ENCODE measurements at regions not wholly inside any gene's neighbourhood (a gene's known extent, or its start where the extent isn't known, plus 50 kb on each side); places are given as distances from the start of the nearest gene placed in this dataset.

GRCh38 chr2:164143183-164143930, 407.5 kb upstream of the FIGN start:
- no peaks in the 10 kb centered on the region for H3K36me3 ChIP-seq
- H3K4me1 ChIP-seq = no peaks in the 10 kb centered on the region
- DNase-seq = no peak
- intact Hi-C loops (cut with DNase I; ENCODE audit: low total_unique reads) = no loop called here
- no peak overlapping the region for H3K4me3 ChIP-seq
- TF ChIP-seq CTCF (IDR thresholded peaks at IDR 0.05) (no peak), POLR2A (IDR thresholded peaks at IDR 0.05) (no peak)
- no peaks in the 10 kb centered on the region for H3K27me3 ChIP-seq
- no peak overlapping the region for H3K27ac ChIP-seq
- H3K9me3 ChIP-seq = no peaks in the 10 kb centered on the region

- TF ChIP-seq CTCF (IDR thresholded peaks at IDR 0.05) (no peak), POLR2A (IDR thresholded peaks at IDR 0.05) (no peak)
- Histone ChIP-seq H3K4me1 (no peaks in the 10 kb centered on the region), H3K27ac (no peak overlapping the region), H3K9me3 (no peaks in the 10 kb centered on the region), H3K36me3 (no peaks in the 10 kb centered on the region), H3K4me3 (no peak overlapping the region), H3K27me3 (no peaks in the 10 kb centered on the region)
- no peak for DNase-seq
- intact Hi-C loops (cut with DNase I; ENCODE audit: low total_unique reads) = no loop called here
Measured at GRCh38 chr2:164142755-164143154, 406.9 kb upstream of the FIGN start.

DNA sequence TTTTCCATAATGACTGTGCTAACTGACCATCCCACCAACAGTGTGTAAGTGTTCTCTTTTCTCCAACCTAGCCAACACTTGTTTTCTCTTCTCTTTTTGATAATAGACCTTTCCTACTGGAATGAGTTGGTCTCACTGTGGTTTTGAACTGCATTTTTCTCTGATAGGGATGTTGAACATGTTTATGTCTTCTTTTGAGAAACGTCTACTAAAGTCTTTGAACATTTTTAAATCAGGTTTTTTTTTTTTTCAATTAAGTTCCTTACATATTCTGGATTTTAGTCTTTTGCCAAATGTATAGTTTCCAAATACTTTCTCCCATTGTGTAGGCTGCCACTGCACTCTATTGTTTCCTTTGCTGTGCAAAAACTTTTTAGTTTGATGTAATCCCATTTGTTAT, 405.5 kb upstream of the FIGN start:
- H3K27ac ChIP-seq = no peak overlapping the region
- no peaks in the 10 kb centered on the region for H3K27me3 ChIP-seq
- TF ChIP-seq POLR2A (IDR thresholded peaks at IDR 0.05) (no peak), CTCF (IDR thresholded peaks at IDR 0.05) (no peak)
- no peak overlapping the region for H3K4me3 ChIP-seq
- intact Hi-C loops (cut with DNase I; ENCODE audit: low total_unique reads) = no loop called here
- DNase-seq = no peak
- no peaks in the 10 kb centered on the region for H3K36me3 ChIP-seq
- no peaks in the 10 kb centered on the region for H3K9me3 ChIP-seq
- H3K4me1 ChIP-seq = no peaks in the 10 kb centered on the region

- no peak for TF ChIP-seq POLR2A (IDR thresholded peaks at IDR 0.05)
- TF ChIP-seq CTCF (IDR thresholded peaks at IDR 0.05) = no peak
- no peak overlapping the region for H3K27ac ChIP-seq
- DNase-seq = no peak
- intact Hi-C loops (cut with DNase I; ENCODE audit: low total_unique reads) = no loop called here
- H3K4me1 ChIP-seq = no peaks in the 10 kb centered on the region
- no peaks in the 10 kb centered on the region for H3K27me3 ChIP-seq
- no peaks in the 10 kb centered on the region for H3K36me3 ChIP-seq
- H3K4me3 ChIP-seq = no peak overlapping the region
- no peaks in the 10 kb centered on the region for H3K9me3 ChIP-seq
Measured at GRCh38 chr2:164138750-164139149, 402.9 kb upstream of the FIGN start.

DNA sequence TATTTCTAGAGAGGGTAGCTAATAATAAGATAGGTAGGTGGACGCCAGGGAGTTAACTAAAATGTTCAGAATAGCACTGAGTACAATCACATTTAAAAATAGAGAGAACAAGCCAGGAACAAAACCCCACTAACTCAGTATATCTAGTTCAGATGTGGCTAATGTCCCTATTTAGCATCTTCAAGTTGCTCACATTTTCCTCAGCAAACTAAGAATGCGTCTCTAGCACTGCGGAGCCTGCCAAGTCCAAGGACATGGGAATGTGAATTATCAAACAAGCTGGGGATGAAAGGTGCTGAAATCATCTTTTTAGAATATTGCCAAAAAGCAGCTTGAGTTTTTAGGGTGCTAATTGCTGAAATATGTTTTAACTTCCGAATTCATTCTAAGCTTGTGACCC, 398.5 kb upstream of the FIGN start:
- H3K27ac ChIP-seq = no peak overlapping the region
- no peak for DNase-seq
- intact Hi-C loops (cut with DNase I; ENCODE audit: low total_unique reads) = no loop called here

More for the DNA sequence above, 398.5 kb upstream of the FIGN start:
- Histone ChIP-seq H3K36me3 (no peaks in the 10 kb centered on the region), H3K4me1 (no peaks in the 10 kb centered on the region), H3K9me3 (no peaks in the 10 kb centered on the region), H3K27me3 (no peaks in the 10 kb centered on the region), H3K4me3 (no peak overlapping the region)
- TF ChIP-seq CTCF (IDR thresholded peaks at IDR 0.05) = no peak
- no peak for TF ChIP-seq POLR2A (IDR thresholded peaks at IDR 0.05)
